Hematopoietic multipotent progenitor cell treated with erythropoietin and hydrocortisone succinate and interleukin-3 and kit ligand, for 8 days (in vitro differentiated cells): ENCODE measurements at regions not wholly inside any gene's neighbourhood (a gene's known extent, or its start where the extent isn't known, plus 50 kb on each side); places are given as distances from the start of the nearest gene placed in this dataset.
A peak's percentile ranks its signal among the peaks of the same experiment; 100 is the strongest.
"Not testable (repeated sequence)": the region's sequence is repeated elsewhere in the genome, so short reads cannot be mapped to it uniquely, and the experiment has no call there.

Experiments
- DNase-seq: peaks from one replicate; pipeline ENCODE4 v3.0.0-alpha.2; 2015

DNA sequence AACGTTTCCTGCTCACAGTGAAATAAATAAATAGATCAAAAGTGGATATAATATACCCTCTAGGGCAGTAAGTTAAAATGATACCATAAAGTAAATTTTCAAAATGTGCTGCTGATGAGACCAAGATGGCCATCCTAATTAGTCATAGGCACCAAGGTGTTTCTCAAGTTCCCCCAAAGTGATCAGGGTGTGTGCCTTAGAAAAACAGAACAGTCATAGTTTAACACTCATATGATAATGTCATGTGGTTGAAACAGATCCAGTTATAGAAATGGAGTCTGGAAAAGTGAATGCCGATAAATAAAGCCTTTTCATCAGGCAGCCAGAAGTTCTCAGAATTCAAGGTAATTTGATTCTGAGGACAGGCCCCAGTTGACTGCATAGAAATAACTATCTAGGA lies 161.5 kb upstream of the CDKN2B start:
- DNase-seq: no peak

DNA sequence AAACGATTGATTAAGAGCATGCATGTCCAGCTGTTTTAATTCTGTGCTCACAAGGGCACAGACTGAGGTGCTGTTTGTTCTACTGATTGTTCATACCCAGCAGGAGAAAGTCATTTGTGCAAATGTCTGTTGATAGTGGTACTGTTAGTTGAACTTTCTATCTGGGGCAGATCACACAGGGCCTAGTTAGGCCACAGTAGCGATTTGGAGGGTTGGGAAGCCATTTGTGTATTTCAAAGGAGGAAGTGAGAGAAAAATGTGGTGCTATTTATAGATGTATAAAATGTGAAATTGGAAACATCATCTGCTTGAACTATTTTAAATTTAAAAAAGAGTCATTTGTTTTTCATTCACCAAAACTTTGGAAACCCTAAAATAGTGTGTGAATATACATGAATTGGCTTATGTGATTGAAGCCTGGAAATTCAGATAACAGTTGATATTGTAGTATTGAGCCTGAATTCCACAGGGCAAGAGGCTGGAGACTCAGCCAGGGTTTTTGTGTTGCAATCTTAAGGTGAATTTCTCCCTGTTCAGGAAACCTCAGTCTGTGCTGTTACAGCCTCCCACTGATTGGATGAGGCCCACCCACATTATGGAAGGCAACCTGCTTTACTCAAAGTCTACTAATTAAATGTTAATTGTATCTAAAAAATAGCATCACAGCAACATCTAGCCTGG lies 162.0 kb upstream of the CDKN2B start:
- DNase-seq: no peak

DNA sequence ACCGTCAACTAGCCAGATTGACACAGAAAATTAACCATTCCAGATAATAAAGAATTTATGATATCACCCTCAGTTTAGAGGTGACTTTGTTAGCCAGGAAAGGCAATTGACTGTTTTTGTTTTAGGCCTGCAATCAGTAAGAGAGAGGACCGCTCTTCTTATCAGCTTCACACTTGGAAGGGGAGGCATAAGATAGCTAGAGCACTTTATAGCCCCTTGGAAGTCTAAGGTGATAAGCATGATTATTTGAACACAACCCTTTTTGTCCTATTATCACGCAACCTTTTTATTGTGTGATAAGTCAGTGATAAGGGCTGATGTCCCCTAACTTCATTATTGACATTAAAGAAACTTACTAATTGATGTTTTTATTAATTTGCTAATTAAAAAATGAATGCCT lies 162.6 kb upstream of the CDKN2B start:
- DNase-seq: no peak

DNA sequence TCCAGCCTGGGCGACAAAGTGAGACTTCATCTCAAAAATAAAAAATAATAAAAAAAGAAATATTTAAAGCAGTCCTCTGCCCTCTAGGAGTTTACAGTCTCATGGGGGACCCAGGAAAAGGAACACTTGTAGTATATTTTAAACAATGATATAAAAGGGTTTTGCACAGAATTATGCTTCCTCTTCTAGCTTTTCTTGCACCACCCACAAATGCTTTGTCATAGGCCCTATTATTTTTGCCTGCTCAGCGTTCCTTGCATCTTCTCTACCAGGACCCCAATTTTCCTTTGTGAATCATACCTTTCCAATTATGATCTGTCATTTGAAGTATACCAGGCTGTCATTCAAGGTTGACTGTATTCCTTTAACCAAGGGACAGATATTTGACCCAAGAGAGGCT lies 164.8 kb upstream of the CDKN2B start:
- no peak for DNase-seq

DNA sequence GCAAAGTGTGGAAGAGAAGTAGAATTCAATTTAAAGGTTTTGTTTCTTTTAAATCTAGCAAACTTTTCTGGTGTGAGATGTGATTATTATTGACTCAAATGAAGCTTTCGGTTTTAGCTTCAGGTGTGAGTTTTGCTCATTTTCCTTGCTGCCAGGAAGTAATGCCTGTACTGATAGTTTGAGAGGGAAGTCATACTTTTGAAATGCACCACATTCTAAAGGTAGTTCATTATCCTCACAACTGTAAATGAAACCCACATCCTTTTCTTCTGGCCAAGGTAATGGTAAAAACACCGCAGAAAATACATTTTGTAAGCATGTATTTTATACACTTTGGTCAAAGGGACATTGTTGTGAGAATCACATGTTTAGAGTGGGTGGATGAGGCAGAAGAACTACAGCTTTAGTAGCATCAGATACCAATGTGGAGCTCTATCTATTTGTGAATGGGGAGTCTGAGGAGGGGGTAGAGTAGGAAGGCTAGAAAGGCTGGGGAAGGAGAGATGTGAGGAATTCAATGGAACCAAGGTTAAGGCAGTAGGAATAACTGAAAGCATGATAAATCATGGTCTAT lies 167.0 kb upstream of the CDKN2B start:
- DNase-seq: no peak

DNA sequence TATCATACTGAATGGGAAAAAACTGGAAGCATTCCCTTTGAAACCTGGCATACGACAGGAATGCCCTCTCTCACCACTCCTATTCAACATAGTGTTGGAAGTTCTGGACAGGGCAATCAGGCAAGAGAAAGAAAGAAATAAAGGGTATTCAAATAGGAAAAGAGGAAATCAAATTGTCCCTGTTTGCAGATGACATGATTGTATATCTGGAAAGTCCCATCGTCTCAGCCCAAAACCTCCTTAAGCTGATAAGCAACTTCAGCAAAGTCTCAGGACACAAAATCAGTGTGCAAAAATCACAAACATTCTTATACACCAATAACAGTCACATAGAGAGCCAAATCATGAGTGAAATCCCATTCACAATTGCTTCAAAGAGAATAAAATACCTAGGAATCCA lies 171.9 kb upstream of the CDKN2B start:
- not testable (repeated sequence) for DNase-seq

DNA sequence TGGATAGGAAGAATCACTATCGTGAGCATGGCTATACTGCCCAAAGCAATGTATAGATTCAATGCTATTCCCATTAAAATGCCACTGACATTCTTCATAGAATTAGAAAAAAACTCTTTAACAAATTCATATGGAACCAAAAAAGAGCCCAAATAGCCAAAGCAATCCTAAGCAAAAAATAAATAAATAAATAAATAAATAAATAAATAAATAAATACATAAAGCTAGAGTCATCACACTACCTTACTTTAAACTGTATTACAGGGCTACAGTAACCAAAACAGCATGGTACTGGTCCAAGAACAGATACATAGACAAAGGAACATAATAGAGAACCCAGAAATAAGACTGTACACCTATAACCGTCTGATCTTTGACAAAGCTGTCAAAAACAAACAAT lies 180.4 kb upstream of the CDKN2B start:
- DNase-seq: no peak

DNA sequence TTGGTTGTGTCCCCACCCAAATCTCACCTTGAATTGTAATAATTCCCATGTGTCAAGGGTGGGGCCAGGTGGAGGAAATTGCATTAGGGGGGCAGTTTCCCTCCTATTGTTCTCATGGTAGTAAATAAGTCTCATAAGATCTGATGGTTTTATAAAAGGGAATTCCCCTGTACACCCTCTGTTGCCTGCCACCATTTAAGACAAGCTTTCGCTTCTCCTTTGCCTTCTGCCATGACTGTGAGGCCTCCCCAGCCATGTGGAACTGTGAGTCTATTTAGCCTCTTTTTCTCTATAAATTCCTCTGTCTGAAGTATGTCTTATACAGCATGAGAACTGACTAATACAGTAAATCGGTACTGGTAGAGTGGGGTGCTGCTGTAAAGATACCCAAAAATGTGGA lies 187.9 kb upstream of the CDKN2B start:
- not testable (repeated sequence) for DNase-seq

DNA sequence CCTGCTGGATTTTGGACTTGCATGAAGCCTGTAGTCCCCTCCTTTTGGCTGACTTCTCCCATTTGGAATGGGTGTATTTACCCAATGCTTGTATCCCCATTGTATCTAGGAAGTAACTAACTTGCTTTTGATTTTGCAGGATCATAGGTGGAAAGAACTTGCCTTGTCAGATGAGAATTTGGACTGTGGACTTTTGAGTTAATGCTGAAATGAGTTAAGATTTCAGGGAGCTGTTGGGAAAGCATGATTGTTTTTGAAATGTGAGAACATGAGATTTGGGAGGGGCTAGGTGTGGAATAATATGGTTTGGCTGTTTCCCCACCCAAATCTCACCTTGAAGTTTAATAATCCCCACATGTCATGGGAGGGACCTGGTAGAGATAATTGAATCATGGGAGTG lies 189.6 kb upstream of the CDKN2B start:
- DNase-seq: no peak

DNA sequence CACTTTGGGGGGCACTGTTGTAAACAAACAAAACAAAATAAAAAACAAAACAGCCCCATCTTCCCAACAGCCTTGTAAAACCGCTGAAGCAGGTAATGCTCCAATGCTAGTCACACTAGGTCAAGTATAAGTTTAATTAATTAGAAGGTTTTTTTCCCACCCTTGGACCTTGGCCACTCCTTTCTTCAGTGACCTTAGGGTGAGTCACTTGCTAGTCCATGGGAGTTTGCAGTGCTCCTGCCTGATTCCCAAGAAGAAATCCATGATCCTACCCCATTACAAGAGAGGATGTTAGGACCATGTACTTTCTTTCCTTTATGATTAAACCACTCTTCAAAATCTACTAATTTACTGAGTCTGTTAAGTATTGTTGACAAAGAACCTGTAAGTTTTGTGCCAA lies 192.2 kb upstream of the CDKN2B start:
- DNase-seq: no peak

DNA sequence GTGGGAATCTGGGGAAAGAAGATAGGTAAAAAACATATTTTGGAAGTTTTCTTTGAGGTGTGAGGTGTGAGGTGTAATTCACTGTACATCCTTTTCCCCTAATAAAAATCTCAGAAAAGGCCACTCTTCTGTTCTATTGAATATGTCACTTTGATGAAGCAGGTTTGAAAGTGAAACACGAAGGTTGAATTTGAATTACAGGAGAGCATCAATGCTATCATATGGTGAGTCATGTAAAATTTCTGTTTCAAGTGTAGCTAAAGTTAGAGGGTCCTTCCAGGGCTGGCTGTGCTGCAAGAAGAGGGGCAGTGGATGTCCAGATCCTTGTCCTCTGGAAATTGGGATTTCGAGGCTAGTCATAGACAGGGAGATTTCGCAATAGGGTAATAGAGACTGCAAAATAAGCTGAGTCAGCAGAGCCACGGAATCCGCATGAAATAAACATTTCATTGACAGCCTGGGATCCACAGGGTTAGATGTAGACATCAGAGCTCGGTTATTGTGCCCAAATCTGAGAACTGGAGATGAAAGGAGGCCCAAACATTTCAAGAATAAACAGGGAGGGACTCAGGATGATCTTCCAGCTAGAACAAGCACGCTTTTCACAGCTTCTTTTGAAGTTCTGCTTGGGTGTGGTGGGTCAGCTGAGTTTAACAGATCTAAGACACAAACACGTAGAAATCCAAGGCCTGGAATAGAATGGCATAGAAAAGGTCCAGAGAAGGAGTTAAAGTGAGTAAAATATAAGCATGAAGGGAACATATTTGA lies 194.4 kb upstream of the CDKN2B start:
- no peak for DNase-seq

DNA sequence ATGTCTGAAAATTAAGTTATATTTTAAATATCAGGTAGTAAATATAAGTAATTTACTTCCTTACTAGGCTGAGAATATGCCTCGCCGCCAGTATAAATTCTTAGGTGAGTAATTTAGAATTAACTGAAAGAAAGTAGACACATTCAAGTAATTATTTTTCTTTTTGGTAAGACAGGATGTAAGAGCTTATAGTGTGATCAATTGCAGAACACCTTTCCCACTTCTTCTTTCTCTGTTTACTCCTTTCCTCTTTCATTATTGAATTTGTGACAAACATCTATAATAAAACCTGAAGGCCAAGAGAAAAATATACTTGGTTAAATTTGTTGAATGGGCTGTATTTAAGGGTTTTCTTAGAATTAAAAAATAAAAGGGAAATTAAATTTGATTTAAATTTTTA lies 195.1 kb upstream of the CDKN2B start:
- DNase-seq: no peak

DNA sequence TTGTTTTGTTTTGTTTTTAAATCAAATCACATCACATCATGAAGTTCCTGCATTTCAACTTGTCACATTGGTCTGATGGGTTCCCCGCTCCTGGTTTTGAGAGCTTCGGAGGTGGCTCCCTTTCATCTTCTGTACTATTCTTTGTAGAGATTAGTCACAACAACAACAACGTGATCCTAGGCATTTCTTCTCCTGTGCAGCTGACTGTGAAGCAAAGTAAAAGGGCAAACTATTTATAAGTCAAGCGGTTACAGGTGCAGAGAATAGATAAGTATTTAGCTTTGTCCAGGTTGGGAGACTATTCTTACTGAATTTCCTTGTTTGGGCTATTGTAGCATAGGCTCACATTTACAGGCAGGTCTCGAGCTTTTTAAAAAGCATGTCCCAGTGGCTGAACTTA lies 197.7 kb upstream of the CDKN2B start:
- no peak for DNase-seq

DNA sequence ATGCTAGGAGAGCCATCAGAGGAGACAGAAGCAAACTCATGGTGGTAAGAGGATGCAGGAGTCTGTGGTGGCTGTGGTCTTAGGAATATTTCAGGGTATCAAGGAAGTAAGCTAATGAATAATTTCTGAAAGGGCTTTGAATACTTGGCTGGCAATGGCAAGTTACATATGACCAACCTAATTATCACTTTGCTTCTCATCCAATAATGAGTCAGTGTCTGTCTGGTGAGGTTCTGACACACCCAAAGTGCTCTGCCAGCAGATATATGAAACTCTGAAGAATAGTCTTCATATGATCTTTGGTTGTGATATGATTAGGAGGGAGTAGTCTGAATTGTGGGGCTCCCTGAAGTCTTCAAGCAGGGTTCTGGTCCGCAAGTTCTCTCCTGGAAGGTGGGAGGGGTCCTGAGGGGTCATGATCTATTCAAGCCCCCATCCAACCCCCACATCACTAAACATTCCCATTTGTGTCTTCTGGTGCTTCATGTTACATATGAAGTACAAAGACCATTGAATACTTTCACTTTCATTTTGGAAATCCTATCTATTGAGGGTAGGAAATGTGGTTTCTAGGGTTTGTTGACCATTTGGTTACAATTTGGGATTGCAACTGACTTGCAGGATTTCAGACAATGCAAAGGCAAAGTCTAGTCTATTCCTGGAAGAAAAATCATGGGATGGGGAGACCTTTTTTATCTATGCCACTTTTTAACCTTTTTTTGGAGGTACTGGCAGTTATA lies 199.9 kb upstream of the CDKN2B start:
- DNase-seq: peak; percentile 4

DNA sequence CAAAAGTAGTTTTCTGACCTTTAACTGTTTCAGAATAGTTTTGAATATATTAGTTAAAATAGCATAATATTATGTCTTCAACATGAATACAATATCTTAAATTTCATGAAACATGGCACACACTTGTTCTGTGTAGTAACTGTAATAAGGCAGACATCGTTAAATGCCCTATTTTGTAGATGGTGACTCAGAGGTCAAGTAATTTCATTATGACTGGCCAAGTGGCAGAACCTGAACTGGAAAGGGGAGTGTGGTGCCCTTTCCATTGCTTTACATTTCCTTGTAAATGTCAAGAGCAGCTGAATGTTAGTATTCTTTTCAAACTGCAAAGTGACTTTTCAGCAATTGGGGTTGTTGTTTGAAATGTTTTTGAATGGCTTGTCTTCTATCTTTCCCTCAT lies 201.2 kb upstream of the CDKN2B start:
- no peak for DNase-seq

DNA sequence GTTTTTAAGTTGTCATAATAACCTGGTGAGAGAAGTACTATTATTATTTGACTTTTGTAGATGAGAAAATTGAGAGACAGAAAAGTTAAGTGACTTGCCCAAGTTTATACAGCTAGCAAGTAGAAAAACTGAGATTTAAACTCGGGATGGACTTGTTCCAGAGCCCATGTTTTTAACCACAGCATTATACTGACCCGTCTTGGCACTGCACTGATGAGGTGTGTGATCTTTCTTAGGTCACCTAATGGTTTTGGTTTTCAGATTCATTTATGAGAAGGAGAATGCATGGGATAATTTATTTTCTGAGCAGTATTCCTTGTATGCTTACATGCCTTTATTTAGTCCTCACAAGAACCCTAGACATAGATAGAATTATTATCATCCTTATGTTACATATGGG lies 201.8 kb upstream of the CDKN2B start:
- DNase-seq: no peak

DNA sequence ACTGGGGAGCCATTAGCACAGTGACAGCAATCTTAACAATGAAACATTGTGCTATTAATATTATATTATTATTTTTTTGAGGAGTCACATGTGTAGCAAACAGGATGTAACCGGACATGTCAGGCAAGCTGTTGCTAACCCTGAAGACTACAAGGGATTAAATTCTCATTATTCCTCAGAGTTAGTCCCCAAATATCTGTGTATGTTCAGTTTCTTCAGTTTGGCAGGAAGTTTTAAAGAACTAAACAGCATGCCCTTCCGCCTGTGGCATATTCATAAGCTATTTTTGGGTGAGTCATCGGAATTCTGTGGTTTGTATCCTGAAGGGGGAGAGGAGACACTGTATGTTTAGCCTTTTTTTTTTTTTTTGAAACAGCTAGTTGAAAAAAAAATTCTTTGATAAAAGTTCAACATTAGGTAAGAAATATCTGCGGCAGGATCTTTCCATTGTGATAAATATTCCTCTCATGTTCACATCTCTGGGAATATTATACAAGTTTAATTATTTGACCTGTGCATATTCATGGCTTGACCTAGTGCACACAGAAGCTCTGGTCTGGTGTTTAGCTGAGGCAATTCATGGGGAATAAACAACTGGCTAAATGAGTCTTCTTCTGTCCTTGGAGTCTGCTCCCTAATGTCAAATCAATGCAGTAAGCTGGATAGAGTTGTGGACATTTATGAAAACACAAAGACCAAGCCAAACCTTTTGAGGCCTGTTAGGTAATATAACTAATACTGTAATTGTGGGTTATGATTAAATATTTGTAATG lies 202.7 kb upstream of the CDKN2B start:
- no peak for DNase-seq

DNA sequence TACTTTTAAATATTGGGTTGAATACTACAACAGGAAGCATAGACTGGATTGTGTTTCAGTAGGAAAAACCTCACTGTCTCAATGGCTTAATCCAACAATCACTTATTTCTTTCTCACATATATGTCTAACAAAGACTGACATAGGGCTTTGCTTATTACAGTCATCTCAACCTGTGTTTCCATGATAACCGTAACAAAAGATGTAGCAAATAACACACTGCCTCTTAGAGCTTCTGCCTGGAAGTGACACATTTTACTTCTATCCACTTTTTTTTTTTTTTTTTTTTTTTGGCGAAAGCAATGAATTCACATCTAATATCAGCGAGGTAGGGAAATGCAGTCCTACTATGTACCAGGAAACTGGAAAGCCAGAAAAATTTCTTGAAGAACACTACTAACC lies 204.9 kb upstream of the CDKN2B start:
- DNase-seq: no peak

DNA sequence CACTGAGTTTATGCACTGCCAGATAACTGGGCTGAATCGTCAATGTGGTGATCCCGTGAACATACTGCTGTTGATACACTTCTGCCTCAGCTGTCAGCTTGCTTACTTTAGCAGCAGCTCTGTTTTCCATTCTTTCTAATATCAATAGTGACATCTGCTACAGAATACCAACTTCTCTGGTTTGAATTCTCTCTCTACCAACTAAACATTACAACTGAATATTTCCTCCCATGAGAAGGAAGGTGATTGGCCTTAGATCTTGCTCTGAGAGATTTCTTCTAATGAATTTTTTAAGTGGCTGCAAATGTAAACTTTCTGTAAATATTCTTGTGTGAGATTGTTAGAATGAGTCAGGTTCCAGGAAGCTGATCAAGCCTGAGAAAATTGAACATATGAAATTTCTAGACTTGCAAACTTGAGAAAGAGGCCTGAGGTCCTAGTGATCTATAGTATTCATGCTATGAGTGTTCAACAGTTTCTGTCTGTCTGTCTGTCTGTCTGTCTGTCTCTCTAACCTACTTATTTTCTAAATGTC lies 205.5 kb upstream of the CDKN2B start:
- DNase-seq: no peak

DNA sequence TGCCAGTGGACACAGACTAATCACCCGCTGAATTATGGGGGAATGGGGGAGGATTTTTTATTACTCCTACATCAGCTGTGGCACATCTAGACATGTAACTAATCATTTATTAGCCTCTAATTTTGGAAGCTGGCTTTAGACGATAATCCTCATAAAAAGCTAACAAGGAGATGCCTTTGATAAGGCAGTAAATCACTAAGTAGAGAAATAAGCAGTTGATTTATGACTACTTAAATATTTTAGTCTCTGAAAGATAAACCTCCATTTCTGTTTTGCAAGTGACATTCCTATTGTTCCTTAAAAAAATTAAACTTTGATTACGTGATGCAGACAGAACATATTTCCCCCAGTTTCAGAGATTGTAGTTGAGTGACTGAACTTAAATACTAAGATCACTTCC lies 206.4 kb upstream of the CDKN2B start:
- no peak for DNase-seq

DNA sequence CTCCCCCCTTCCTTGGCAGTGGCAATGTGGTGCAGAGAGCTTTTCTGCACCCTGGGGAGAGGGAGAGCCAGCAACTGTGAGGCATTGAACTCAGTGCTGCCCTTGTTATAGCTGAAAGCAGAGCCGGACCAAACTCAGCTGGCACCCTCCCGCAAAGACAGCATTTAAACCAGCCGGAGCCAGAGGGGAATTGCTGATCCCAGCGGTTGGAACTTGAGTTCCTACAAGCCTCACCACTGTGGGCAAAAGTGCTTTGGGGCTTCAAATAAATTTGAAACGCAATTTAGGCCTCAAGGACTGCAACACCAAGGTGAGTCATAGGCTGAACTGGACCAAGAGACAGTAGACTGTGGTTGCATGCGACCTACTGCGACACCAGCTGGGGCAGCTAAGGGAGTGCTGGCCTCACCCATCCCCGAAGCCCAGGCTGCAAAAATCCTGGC lies 207.6 kb upstream of the CDKN2B start:
- DNase-seq: no peak

DNA sequence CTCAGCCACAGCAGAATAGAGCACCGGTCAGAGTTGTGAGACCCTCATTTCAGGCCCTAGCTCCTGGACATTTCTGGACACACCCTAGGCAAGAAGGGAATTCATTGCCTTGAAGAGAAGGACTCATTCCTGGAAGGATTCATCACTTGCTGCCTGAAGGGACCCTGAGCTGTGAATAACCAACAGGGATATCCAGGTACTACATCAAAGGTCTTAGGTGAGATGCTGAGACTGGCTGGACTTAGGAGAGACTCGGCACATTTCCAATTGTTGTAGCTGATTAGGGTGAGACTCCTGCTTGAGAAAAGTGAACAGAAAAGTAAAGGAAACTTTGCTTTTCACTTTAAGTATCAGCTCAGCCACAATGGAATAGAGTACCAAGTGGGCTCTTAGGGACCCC lies 208.1 kb upstream of the CDKN2B start:
- DNase-seq: no peak

DNA sequence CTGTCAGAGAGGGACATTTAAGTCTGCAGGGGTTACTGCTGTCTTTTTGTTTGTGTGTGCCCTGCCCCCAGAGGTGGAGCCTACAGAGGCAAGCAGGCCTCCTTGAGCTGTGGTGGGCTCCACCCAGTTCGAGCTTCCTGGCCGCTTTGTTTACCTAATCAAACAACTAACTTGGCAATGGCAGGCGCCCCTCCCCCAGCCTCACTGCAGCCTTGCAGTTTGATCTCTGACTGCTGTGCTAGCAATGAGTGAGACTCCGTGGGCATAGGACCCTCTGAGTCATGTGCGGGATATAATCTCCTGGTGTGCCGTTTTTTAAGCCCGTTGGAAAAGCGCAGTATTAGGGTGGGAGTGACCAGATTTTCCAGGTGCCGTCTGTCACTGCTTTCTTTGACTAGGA lies 216.8 kb upstream of the CDKN2B start:
- DNase-seq: not testable (repeated sequence)
